GM23338 (cell line): ENCODE measurements at regions not wholly inside any gene's neighbourhood (a gene's known extent, or its start where the extent isn't known, plus 50 kb on each side); places are given as distances from the start of the nearest gene placed in this dataset.

ENCODE experiments used
- EZH2 ChIP-seq: fragments of 200-600 bp; sonication (generic); IDR thresholded peaks from one replicate; pipeline ENCODE4 v1.8.0; 2017; ENCODE audit warnings: antibody characterized with exemption, mild to moderate bottlenecking, low read depth; ENCODE audit not compliant: unreplicated experiment
- JUNB ChIP-seq: IDR thresholded peaks from one replicate; pipeline ENCODE4 v1.6.1; 2016; ENCODE audit warnings: antibody characterized with exemption; ENCODE audit not compliant: unreplicated experiment
- POLR2AphosphoS5 ChIP-seq: IDR thresholded peaks from 2 replicates; pipeline ENCODE4 v1.6.1; 2016; ENCODE audit warnings: antibody characterized with exemption, low read depth
- TF ChIP-seq, protein P1 (sequence below): IDR thresholded peaks from 2 replicates; pipeline ENCODE4 v1.6.1; 2016; ENCODE audit warnings: antibody characterized with exemption
- TF ChIP-seq, protein P2 (sequence below), 2 experiments: fragments of 200-600 bp in 1 of 2; sonication (generic) in 1 of 2; conservative IDR thresholded peaks; 2 replicates each; pipeline versions ENCODE4 v1.5.1 to v1.6.1; 2016 to 2017; ENCODE audit warnings: antibody characterized with exemption in 2 of 2, low read depth in 2 of 2, mild to moderate bottlenecking in 2 of 2, moderate library complexity in 1 of 2
- TF ChIP-seq, protein P3 (sequence below): IDR thresholded peaks from one replicate; pipeline ENCODE4 v1.6.1; 2018; ENCODE audit warnings: antibody characterized with exemption; ENCODE audit not compliant: unreplicated experiment

DNA sequence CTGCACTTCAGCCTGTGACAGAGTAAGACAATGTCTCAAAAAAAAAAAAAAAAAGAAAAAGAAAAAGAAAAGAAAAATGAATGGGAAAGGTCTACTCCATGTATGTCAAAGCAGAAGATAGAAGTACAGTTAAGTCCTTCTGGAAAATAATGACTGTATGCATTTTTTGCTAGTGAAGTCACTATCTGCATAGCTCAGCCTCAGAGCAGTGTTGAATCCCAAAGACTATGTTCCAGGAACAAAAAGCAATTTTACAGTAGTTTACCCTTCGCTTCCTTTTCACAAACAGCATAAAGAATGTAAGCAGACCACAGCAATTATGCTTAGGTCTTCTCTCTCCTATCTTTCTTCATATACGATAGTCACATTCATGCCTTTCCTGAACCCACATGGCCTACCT lies 497.4 kb downstream of the CMPK2 start:
- TF ChIP-seq POLR2AphosphoS5 (no peak), JUNB (no peak), EZH2 (no peak)
- TF ChIP-seq, protein P1, sequence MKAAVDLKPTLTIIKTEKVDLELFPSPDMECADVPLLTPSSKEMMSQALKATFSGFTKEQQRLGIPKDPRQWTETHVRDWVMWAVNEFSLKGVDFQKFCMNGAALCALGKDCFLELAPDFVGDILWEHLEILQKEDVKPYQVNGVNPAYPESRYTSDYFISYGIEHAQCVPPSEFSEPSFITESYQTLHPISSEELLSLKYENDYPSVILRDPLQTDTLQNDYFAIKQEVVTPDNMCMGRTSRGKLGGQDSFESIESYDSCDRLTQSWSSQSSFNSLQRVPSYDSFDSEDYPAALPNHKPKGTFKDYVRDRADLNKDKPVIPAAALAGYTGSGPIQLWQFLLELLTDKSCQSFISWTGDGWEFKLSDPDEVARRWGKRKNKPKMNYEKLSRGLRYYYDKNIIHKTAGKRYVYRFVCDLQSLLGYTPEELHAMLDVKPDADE = no peak
- TF ChIP-seq, protein P2, sequence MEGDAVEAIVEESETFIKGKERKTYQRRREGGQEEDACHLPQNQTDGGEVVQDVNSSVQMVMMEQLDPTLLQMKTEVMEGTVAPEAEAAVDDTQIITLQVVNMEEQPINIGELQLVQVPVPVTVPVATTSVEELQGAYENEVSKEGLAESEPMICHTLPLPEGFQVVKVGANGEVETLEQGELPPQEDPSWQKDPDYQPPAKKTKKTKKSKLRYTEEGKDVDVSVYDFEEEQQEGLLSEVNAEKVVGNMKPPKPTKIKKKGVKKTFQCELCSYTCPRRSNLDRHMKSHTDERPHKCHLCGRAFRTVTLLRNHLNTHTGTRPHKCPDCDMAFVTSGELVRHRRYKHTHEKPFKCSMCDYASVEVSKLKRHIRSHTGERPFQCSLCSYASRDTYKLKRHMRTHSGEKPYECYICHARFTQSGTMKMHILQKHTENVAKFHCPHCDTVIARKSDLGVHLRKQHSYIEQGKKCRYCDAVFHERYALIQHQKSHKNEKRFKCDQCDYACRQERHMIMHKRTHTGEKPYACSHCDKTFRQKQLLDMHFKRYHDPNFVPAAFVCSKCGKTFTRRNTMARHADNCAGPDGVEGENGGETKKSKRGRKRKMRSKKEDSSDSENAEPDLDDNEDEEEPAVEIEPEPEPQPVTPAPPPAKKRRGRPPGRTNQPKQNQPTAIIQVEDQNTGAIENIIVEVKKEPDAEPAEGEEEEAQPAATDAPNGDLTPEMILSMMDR (conservative IDR thresholded peaks at IDR 0.05; ENCODE audit: low read depth in 2 of 2) = no peak
- TF ChIP-seq, protein P3, sequence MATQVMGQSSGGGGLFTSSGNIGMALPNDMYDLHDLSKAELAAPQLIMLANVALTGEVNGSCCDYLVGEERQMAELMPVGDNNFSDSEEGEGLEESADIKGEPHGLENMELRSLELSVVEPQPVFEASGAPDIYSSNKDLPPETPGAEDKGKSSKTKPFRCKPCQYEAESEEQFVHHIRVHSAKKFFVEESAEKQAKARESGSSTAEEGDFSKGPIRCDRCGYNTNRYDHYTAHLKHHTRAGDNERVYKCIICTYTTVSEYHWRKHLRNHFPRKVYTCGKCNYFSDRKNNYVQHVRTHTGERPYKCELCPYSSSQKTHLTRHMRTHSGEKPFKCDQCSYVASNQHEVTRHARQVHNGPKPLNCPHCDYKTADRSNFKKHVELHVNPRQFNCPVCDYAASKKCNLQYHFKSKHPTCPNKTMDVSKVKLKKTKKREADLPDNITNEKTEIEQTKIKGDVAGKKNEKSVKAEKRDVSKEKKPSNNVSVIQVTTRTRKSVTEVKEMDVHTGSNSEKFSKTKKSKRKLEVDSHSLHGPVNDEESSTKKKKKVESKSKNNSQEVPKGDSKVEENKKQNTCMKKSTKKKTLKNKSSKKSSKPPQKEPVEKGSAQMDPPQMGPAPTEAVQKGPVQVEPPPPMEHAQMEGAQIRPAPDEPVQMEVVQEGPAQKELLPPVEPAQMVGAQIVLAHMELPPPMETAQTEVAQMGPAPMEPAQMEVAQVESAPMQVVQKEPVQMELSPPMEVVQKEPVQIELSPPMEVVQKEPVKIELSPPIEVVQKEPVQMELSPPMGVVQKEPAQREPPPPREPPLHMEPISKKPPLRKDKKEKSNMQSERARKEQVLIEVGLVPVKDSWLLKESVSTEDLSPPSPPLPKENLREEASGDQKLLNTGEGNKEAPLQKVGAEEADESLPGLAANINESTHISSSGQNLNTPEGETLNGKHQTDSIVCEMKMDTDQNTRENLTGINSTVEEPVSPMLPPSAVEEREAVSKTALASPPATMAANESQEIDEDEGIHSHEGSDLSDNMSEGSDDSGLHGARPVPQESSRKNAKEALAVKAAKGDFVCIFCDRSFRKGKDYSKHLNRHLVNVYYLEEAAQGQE = no peak
